ENCODE measurements at regions not wholly inside any gene's neighbourhood (a gene's known extent, or its start where the extent isn't known, plus 50 kb on each side); places are given as distances from the start of the nearest gene placed in this dataset.
"Not testable (repeated sequence)": the region's sequence is repeated elsewhere in the genome, so short reads cannot be mapped to it uniquely, and the experiment has no call there.

DNA sequence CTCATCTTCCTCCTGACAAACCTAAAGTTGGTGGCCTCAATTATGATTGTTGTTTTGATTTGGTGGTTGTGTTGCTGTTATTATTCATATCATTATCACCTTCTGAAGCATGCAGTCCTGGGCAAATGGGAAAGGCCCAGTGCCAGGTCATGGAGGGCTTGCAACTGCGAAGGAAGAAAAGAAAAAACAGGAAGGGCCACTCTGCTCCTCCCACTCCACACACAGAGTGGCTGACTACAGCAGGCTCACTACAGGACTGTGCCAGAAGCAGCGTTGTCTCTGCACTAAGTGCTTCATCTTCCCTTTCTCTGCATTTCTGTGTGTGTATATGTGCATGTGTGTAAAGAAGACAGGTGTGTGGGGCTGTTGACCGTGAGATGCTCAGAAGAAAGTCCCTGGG lies 231.9 kb downstream of the ANKRD30B start:
- Histone ChIP-seq H3K9me3 (no peaks in the 10 kb centered on the region), H3K27ac (no peak overlapping the region), H3K27me3 (no peaks in the 10 kb centered on the region), H3K4me3 (no peak overlapping the region), H3K36me3 (no peaks in the 10 kb centered on the region), H3K4me1 (ENCODE audit: insufficient read depth) (no peaks in the 10 kb centered on the region)
- DNase-seq: no peak
- intact Hi-C loops (cut with DNase I): no loop called here
- TF ChIP-seq CTCF (IDR thresholded peaks at IDR 0.05) (no peak), EP300 (IDR thresholded peaks at IDR 0.05) (no peak), POLR2A (IDR thresholded peaks at IDR 0.05) (no peak)
- WGBS, 3 donors: 45 to 73% (median 52%) methylated on average over 3 of the region's 3 CpGs

- H3K27me3 ChIP-seq; H3K4me1 ChIP-seq (ENCODE audit: insufficient read depth); H3K4me3 ChIP-seq; DNase-seq; H3K27ac ChIP-seq; H3K9me3 ChIP-seq; intact Hi-C loops (cut with DNase I); H3K36me3 ChIP-seq: not testable (repeated sequence)
- 25 to 35% (median 25%) methylated on average over 2 of the region's 2 CpGs for WGBS, 3 donors
Measured at GRCh38 chr18:14984531-14984930, 236.6 kb downstream of the ANKRD30B start.

DNA sequence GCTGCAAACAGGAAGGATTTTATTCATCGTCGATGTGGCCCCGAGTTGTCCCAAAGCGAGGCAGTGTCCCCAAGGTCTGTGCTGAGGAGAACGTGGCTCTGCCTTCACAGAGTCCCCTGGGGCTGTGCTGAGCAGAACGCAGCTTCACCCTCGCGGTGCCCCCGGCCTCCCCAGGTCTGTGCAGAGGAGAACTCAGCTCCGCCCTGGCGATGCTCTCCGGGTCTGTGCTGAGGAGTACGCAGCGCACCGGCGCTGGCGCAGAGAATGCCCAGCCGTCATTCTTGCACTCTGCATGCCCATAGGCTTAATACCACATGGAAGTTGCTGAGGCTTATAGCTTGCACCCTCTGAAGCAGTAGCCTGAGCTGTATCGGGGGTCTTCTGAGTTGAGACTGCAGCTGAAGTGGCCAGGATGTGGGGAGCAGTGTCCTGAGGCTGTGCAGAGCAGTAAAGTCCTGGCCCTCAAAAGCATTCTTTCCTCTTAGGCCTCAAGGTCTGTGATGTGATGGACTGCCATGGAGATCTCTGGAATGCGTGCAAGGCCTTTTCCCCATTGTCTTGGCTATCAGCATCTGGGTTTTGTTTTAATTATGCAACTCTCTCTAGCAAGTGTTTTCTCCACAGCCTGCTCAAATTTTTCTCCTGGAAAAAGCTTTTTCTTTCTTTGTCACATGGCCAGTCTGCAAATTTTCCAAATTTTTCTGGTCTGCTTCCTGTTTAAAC lies 237.5 kb downstream of the ANKRD30B start:
- H3K4me1 ChIP-seq (ENCODE audit: insufficient read depth); H3K4me3 ChIP-seq; intact Hi-C loops (cut with DNase I); H3K27me3 ChIP-seq; H3K27ac ChIP-seq; H3K9me3 ChIP-seq; DNase-seq; H3K36me3 ChIP-seq: not testable (repeated sequence)
- WGBS, 3 donors: 87 to 91% (median 89%) methylated on average over 20 of the region's 20 CpGs

DNA sequence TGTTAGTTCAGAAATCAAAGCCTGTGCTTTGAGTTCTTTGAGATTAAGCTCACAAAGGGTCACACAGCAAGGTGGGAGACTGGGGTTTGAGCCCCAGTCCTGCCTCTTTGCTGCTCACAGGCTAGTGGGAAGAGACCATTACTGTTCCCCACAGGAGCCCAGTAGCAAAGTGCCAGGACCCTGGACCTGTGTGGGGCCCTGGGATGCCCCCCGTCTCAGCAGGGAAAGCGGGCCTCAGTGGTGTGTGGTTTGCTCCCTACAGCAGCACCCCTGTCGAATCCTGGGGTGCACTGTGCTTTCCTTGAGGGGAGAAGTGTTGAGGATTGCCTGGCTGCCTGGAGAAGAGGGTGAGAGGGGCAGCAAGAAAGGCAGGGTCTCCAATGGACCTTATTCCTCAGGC lies 239.4 kb downstream of the ANKRD30B start:
- WGBS, 3 donors: 59 to 70% (median 68%) methylated on average over 3 of the region's 3 CpGs

DNA sequence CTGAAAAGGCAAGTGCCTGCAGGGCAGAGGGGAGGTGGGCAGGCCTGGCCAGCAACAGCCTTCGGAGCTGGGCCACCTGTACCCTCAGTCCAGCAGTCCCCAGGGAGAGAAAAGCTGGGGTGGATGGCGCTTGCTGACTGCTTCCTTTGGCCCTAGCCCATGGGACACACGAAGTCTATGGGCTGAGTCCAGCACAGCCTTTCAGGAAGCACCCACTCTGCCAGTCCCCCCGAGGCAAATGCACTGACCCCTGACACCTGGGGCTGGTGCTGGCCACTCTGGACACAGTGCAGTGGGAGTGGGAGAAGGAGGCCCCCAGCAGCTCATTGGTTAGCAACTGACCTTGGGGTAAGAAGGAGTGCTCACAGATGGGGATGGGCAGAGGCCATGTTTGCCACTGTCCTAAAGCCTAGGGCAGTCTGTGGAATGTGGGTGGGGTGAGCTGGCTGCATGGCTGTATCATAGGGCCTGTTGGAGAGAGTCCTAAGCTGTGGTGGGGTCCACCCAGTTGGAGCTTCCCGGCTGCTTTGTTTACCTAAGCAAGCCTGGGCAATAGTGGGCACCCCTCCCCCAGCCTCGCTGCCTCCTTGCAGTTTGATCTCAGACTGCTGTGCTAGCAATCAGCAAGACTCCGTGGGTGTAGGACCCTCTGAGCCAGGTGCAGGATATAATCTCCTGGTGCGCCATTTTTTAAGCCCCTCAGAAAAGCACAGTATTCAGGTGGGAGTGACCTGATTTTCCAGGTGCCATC lies 240.2 kb downstream of the ANKRD30B start:
- H3K36me3 ChIP-seq; intact Hi-C loops (cut with DNase I); H3K9me3 ChIP-seq; H3K27me3 ChIP-seq; DNase-seq; H3K27ac ChIP-seq; H3K4me3 ChIP-seq; H3K4me1 ChIP-seq (ENCODE audit: insufficient read depth): not testable (repeated sequence)
- WGBS, 3 donors: 63 to 81% (median 74%) methylated on average over 6 to 8 of the region's 8 CpGs

More for the DNA sequence above, 239.4 kb downstream of the ANKRD30B start:
- H3K36me3 ChIP-seq; H3K4me1 ChIP-seq (ENCODE audit: insufficient read depth); H3K27ac ChIP-seq; intact Hi-C loops (cut with DNase I); H3K9me3 ChIP-seq; DNase-seq; H3K27me3 ChIP-seq; H3K4me3 ChIP-seq: not testable (repeated sequence)

- H3K4me1 ChIP-seq (ENCODE audit: insufficient read depth); DNase-seq; H3K36me3 ChIP-seq; H3K9me3 ChIP-seq; intact Hi-C loops (cut with DNase I); H3K27me3 ChIP-seq; H3K27ac ChIP-seq; H3K4me3 ChIP-seq: not testable (repeated sequence)
- 51 to 74% (median 73%) methylated on average over 3 of the region's 3 CpGs for WGBS, 3 donors
Measured at GRCh38 chr18:14989569-14989968, 241.6 kb downstream of the ANKRD30B start.

DNA sequence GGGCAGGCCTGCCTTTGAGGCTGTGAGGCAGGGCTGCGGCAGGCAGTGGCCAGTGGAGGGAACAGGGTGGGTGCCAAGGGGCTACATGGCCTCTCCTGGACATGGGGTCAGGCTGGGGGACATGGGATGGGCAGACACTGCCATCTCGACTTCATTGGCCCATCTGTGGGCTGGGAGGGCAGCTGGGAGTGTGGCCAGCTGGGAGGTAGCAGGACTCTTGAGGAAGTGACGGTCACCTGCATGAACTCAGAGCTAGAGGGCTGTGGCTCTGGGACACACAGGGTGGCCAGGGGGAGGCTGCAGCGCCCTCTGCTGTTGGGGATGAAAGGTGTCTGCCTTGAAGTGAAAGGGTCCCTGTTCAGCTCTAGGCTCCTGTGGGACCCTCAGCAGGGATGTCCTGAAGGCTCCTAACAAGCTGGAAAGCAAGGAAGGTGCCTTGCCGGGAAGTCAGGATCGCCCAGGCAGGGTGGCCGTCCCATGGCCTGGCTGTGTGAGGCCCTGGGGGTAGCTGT lies 244.0 kb downstream of the ANKRD30B start:
- H3K27me3 ChIP-seq; H3K9me3 ChIP-seq; H3K4me1 ChIP-seq (ENCODE audit: insufficient read depth); H3K27ac ChIP-seq; H3K4me3 ChIP-seq; intact Hi-C loops (cut with DNase I); DNase-seq; H3K36me3 ChIP-seq: not testable (repeated sequence)
- 70 to 79% (median 75%) methylated on average over 5 to 7 of the region's 7 CpGs for WGBS, 3 donors

GRCh38 chr18:14992758-14993157 lies 244.8 kb downstream of the ANKRD30B start:
- H3K4me3 ChIP-seq; H3K27ac ChIP-seq; intact Hi-C loops (cut with DNase I); H3K36me3 ChIP-seq; H3K9me3 ChIP-seq; H3K27me3 ChIP-seq; H3K4me1 ChIP-seq (ENCODE audit: insufficient read depth); DNase-seq: not testable (repeated sequence)
- 78 to 89% (median 87%) methylated on average over 2 of the region's 2 CpGs for WGBS, 3 donors

DNA sequence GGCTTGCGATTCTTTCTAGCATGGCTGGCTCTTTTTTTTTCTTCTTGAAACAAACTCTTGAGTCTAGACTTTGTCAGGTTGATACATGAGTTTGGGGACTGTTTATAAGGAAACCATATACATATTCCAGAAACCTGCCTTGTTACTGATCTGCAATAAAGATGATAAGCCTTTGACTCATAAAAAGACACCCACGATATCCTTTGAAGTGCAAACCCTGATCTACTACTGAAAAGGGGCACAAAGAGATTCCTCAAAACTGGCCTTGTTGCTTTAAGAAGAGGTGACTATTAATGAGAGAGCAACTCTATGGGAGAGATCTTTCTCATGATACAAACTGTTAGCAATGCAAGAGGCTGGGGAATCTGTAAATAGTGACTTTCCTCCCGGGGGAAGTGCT lies 247.1 kb downstream of the ANKRD30B start:
- DNase-seq; H3K9me3 ChIP-seq; H3K27ac ChIP-seq; H3K4me1 ChIP-seq (ENCODE audit: insufficient read depth); H3K36me3 ChIP-seq; intact Hi-C loops (cut with DNase I); H3K4me3 ChIP-seq; H3K27me3 ChIP-seq: not testable (repeated sequence)
- WGBS, 3 donors: 66 to 86% (median 81%) methylated on average over 3 of the region's 3 CpGs

Measured in ovary (tissue), 7 donors.